ENCODE measurements at regions not wholly inside any gene's neighbourhood (a gene's known extent, or its start where the extent isn't known, plus 50 kb on each side); places are given as distances from the start of the nearest gene placed in this dataset.

DNA sequence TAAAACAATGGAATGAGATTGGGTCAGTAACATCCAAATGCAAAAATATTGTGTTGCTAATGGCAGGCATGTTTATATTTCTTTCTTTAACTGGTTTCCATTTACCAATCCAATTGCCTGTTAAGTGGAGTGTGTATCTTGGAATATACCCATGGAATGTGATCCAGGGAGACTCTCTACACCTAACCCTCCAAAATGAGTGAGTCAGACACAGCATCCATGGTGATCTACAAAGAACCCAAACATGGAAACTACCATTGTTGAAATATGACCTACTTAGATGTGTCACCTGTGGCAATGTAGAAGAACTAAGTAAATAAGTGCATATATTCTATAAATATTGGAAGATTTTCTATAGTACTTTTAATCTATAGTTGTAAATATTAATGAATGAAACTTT, 110.3 kb downstream of the AREG start:
- intact Hi-C loops (cut with DNase I), result no loop called here
- H3K36me3 ChIP-seq, result no peaks in the 10 kb centered on the region
- no peaks in the 10 kb centered on the region for H3K27me3 ChIP-seq
- no peak overlapping the region for H3K4me3 ChIP-seq (replicated peaks in 1 of 3)
- H3K27ac ChIP-seq, result no peak overlapping the region
- no peaks in the 10 kb centered on the region for H3K9me3 ChIP-seq
- no peaks in the 10 kb centered on the region for H3K4me1 ChIP-seq
- TF ChIP-seq POLR2A (IDR thresholded peaks at IDR 0.05), result no peak
- TF ChIP-seq, protein P1, sequence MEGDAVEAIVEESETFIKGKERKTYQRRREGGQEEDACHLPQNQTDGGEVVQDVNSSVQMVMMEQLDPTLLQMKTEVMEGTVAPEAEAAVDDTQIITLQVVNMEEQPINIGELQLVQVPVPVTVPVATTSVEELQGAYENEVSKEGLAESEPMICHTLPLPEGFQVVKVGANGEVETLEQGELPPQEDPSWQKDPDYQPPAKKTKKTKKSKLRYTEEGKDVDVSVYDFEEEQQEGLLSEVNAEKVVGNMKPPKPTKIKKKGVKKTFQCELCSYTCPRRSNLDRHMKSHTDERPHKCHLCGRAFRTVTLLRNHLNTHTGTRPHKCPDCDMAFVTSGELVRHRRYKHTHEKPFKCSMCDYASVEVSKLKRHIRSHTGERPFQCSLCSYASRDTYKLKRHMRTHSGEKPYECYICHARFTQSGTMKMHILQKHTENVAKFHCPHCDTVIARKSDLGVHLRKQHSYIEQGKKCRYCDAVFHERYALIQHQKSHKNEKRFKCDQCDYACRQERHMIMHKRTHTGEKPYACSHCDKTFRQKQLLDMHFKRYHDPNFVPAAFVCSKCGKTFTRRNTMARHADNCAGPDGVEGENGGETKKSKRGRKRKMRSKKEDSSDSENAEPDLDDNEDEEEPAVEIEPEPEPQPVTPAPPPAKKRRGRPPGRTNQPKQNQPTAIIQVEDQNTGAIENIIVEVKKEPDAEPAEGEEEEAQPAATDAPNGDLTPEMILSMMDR (IDR thresholded peaks at IDR 0.05), result no peak
- DNase-seq, result no peak

DNA sequence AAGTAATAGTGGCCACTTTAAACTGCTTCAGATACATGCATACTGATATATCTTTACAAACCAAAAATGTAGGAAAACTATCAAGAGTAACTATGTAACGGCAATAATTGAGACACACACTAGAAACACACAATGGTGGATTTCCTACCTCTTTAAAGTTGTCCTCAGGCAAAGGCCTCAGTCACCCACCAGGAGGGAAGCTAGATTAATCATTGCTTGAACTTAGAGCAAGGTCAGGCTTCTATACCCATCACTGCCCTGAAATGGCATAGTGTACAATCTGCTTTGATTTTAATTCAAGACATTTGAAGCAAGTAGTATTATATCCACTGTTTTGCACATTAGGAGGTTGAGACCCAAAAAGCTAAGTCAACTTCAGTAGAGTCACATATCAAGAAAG, 110.9 kb downstream of the AREG start:
- no peak overlapping the region for H3K27ac ChIP-seq
- intact Hi-C loops (cut with DNase I), result no loop called here
- no peak for DNase-seq
- no peak overlapping the region for H3K4me3 ChIP-seq (replicated peaks in 1 of 3)
- no peaks in the 10 kb centered on the region for H3K36me3 ChIP-seq
- H3K27me3 ChIP-seq, result no peaks in the 10 kb centered on the region
- 97 to 100% methylated on average over 1 of the region's 1 CpG for WGBS, 2 donors
- no peaks in the 10 kb centered on the region for H3K9me3 ChIP-seq
- no peak for TF ChIP-seq POLR2A (IDR thresholded peaks at IDR 0.05)
- TF ChIP-seq, protein P1 (IDR thresholded peaks at IDR 0.05), result no peak
- no peaks in the 10 kb centered on the region for H3K4me1 ChIP-seq

DNA sequence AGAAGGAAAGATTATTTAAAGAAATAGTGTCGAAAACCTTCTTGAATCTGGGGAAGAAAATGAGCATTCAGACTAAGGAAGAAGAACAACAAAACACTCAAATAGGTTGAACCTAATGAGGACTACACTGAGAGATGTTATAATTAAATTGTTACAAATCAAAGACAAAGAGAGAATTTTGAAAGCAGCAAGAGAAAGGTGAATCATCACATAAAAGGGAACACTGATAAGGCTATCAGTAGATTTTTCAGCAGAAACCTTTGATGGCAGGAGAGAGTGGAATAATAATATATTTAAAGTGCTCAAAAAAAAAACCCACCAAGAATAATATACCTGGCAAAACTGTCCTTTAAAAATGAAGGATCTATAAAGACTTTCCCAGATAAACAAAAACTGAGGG, 114.9 kb downstream of the AREG start:
- Histone ChIP-seq H3K36me3 (no peaks in the 10 kb centered on the region), H3K4me1 (no peaks in the 10 kb centered on the region), H3K9me3 (no peaks in the 10 kb centered on the region), H3K27me3 (no peaks in the 10 kb centered on the region), H3K27ac (no peak overlapping the region), H3K4me3 (replicated peaks in 1 of 3) (no peak overlapping the region)
- WGBS, 2 donors, result 55 to 56% methylated on average over 1 of the region's 1 CpG
- intact Hi-C loops (cut with DNase I), result no loop called here
- TF ChIP-seq POLR2A (IDR thresholded peaks at IDR 0.05), result no peak
- TF ChIP-seq, protein P1 (IDR thresholded peaks at IDR 0.05), result no peak
- no peak for DNase-seq

DNA sequence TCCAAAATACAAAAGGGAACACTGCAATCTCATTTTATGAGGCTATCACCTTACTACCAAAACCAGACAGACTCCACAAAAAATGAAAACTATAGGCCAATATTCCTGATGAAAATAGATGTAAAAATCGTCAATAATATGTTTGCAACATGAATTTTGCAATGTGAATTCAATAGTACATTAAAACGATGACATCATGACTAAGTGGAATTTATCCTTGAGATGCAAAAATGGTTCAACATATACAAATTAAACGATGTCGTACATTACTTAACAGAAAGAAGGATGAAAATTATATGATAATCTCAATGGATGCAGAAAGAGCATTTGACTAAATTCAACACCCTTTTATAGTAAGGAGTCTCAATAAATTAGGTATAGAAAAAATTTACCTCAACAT, 123.0 kb downstream of the AREG start:
- Histone ChIP-seq H3K4me3 (replicated peaks in 1 of 3) (no peak overlapping the region), H3K9me3 (no peaks in the 10 kb centered on the region), H3K36me3 (no peaks in the 10 kb centered on the region), H3K27me3 (no peaks in the 10 kb centered on the region), H3K4me1 (no peaks in the 10 kb centered on the region), H3K27ac (no peak overlapping the region)
- TF ChIP-seq, protein P1 (IDR thresholded peaks at IDR 0.05), result no peak
- TF ChIP-seq POLR2A (IDR thresholded peaks at IDR 0.05), result no peak
- 89 to 90% methylated on average over 4 of the region's 4 CpGs for WGBS, 2 donors
- DNase-seq, result no peak
- intact Hi-C loops (cut with DNase I), result no loop called here

DNA sequence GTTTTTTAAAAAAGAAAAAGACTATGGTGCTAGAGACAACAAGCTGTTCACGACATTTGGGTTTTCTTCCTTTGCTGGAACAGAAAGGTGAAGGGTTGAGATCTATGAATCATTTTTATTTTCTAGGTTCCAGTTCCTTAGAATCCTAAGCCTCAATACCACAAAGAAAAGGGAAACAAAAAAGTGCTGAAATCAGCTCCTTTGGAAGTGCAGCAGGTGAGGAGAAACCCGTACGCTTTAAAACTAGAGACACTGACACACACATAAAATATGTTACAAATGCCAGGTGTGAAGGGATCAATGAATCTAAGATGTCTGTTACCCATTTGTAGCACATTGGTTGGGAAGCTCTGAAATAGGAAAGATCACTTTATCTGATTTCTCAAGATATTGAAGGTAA, 125.2 kb downstream of the AREG start:
- intact Hi-C loops (cut with DNase I), result no loop called here
- no peaks in the 10 kb centered on the region for H3K9me3 ChIP-seq
- H3K27me3 ChIP-seq, result no peaks in the 10 kb centered on the region
- H3K4me1 ChIP-seq, result no peaks in the 10 kb centered on the region
- no peaks in the 10 kb centered on the region for H3K36me3 ChIP-seq
- WGBS, 2 donors, result 83 to 84% methylated on average over 3 of the region's 3 CpGs
- H3K27ac ChIP-seq, result no peak overlapping the region
- no peak for DNase-seq
- TF ChIP-seq, protein P1 (IDR thresholded peaks at IDR 0.05), result no peak
- no peak overlapping the region for H3K4me3 ChIP-seq (replicated peaks in 1 of 3)
